ENCODE measurements at regions not wholly inside any gene's neighbourhood (a gene's known extent, or its start where the extent isn't known, plus 50 kb on each side); places are given as distances from the start of the nearest gene placed in this dataset.

DNA sequence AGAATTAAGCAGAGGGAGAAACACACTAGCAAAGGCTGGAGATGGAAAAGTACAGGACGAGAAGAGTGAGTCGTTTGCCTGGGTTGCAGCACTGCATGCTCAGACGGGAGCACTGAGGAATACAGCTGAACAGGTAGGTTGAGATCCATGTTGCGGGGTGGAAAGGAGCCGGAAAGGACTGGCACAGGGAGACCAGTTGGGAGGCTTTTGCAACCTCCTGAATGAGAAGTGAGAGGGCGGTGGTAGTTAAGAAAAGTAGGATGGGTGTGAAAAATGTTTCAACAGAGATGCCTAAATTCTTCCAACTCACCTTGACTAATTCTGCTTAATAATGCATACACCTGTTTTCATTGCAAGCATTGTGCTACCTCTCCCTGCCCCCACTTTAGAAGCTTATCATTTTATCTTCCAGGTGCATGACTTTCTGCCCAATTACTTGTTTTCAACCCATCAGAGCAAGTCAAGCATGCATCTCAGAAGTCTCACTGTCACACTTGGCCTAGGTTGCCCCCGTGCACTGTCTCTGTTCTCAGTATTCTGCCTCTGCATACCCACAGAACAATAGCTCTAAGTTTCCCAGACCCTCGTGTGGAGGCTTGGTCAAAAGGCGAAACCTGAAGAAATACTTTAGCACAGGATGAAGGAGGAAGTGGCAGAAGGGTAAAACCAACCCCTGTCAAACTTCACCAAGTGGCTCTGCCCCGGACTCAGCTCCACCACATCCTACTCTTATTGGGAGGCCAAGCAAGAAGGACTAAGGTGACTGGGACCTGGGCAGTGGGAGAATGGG lies 199.3 kb upstream of the BCL6 start:
- no peak for TF ChIP-seq ELF1 (IDR thresholded peaks at IDR 0.05; ENCODE audit: borderline replicate concordance, low read depth)
- no peak for TF ChIP-seq SP1 (IDR thresholded peaks at IDR 0.05; ENCODE audit: low read depth)
- no peak for TF ChIP-seq EZH2 (IDR thresholded peaks at IDR 0.05)
- no peak for TF ChIP-seq FOSL1 (IDR thresholded peaks at IDR 0.05; ENCODE audit: low read depth)
- no peak for TF ChIP-seq ZFX (IDR thresholded peaks at IDR 0.05)
- TF ChIP-seq, protein P1, sequence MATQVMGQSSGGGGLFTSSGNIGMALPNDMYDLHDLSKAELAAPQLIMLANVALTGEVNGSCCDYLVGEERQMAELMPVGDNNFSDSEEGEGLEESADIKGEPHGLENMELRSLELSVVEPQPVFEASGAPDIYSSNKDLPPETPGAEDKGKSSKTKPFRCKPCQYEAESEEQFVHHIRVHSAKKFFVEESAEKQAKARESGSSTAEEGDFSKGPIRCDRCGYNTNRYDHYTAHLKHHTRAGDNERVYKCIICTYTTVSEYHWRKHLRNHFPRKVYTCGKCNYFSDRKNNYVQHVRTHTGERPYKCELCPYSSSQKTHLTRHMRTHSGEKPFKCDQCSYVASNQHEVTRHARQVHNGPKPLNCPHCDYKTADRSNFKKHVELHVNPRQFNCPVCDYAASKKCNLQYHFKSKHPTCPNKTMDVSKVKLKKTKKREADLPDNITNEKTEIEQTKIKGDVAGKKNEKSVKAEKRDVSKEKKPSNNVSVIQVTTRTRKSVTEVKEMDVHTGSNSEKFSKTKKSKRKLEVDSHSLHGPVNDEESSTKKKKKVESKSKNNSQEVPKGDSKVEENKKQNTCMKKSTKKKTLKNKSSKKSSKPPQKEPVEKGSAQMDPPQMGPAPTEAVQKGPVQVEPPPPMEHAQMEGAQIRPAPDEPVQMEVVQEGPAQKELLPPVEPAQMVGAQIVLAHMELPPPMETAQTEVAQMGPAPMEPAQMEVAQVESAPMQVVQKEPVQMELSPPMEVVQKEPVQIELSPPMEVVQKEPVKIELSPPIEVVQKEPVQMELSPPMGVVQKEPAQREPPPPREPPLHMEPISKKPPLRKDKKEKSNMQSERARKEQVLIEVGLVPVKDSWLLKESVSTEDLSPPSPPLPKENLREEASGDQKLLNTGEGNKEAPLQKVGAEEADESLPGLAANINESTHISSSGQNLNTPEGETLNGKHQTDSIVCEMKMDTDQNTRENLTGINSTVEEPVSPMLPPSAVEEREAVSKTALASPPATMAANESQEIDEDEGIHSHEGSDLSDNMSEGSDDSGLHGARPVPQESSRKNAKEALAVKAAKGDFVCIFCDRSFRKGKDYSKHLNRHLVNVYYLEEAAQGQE (IDR thresholded peaks at IDR 0.05; ENCODE audit: low read depth), result no peak
- no peak for TF ChIP-seq RAD21 (IDR thresholded peaks at IDR 0.05; ENCODE audit: low read depth)
- no peak for TF ChIP-seq EZH2phosphoT487 (IDR thresholded peaks at IDR 0.05; ENCODE audit: borderline replicate concordance)
- TF ChIP-seq ZNF274 (IDR thresholded peaks at IDR 0.05; ENCODE audit: low read depth, low read length), result no peak
- no peak for TF ChIP-seq YY1 (IDR thresholded peaks at IDR 0.05; ENCODE audit: extremely low read depth, insufficient replicate concordance, low read depth, low read length)
- TF ChIP-seq TCF7L2 (IDR thresholded peaks at IDR 0.05; ENCODE audit: borderline replicate concordance, extremely low read depth, insufficient read depth, insufficient read length), result no peak
- TF ChIP-seq, protein P2, sequence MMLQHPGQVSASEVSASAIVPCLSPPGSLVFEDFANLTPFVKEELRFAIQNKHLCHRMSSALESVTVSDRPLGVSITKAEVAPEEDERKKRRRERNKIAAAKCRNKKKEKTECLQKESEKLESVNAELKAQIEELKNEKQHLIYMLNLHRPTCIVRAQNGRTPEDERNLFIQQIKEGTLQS (IDR thresholded peaks at IDR 0.05), result no peak
- no peak for TF ChIP-seq EGR1 (IDR thresholded peaks at IDR 0.05; ENCODE audit: low read depth)
- no peak for TF ChIP-seq SRF (IDR thresholded peaks at IDR 0.05; ENCODE audit: low read depth)
- no peak for TF ChIP-seq POLR2AphosphoS5 (IDR thresholded peaks at IDR 0.05; ENCODE audit: low read depth, low read length)
- TF ChIP-seq, protein P3, sequence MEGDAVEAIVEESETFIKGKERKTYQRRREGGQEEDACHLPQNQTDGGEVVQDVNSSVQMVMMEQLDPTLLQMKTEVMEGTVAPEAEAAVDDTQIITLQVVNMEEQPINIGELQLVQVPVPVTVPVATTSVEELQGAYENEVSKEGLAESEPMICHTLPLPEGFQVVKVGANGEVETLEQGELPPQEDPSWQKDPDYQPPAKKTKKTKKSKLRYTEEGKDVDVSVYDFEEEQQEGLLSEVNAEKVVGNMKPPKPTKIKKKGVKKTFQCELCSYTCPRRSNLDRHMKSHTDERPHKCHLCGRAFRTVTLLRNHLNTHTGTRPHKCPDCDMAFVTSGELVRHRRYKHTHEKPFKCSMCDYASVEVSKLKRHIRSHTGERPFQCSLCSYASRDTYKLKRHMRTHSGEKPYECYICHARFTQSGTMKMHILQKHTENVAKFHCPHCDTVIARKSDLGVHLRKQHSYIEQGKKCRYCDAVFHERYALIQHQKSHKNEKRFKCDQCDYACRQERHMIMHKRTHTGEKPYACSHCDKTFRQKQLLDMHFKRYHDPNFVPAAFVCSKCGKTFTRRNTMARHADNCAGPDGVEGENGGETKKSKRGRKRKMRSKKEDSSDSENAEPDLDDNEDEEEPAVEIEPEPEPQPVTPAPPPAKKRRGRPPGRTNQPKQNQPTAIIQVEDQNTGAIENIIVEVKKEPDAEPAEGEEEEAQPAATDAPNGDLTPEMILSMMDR (IDR thresholded peaks at IDR 0.05 in 2 of 3, conservative IDR thresholded peaks at IDR 0.05 in 1 of 3; ENCODE audit: borderline replicate concordance in 1 of 3, insufficient read depth in 1 of 3, low read depth in 2 of 3, low read length in 2 of 3), result no peak
- TF ChIP-seq JUND (IDR thresholded peaks at IDR 0.05), result no peak
- no peaks in the 10 kb centered on the region for H4K20me1 ChIP-seq (ENCODE audit: insufficient read depth)
- ATAC-seq, result no peak
- RAD21 ChIA-PET (ENCODE audit: low non-redundant PET in 1 of 2, low total read pairs in 2 of 2, uncharacterized antibody in 2 of 2, unreplicated experiment in 2 of 2), result no interaction called here
- DNase-seq (ENCODE audit: low read depth, low spot score), result no peak
- no peaks in the 10 kb centered on the region for H3K79me2 ChIP-seq (ENCODE audit: insufficient read depth, low read length)
- no TSS peak for BruUV-seq (replicated peaks)
- no peaks in the 10 kb centered on the region for H3K9me2 ChIP-seq (ENCODE audit: insufficient read depth)
- no peak overlapping the region for H3K27ac ChIP-seq (ENCODE audit: low read depth, low read length)
- no peaks in the 10 kb centered on the region for H3K4me1 ChIP-seq (ENCODE audit: control insufficient read depth in 1 of 2, insufficient read depth in 2 of 2, low read length in 2 of 2)
- no peaks in the 10 kb centered on the region for H3K9me3 ChIP-seq (ENCODE audit: control insufficient read depth in 1 of 2, insufficient read depth in 1 of 2, low read depth in 1 of 2, low read length in 2 of 2)
- no peak overlapping the region for H2AFZ ChIP-seq (ENCODE audit: low read depth, low read length, poor library complexity, severe bottlenecking)
- POLR2A ChIA-PET, result no interaction called here
- CTCF ChIA-PET, result no interaction called here
- H3K27me3 ChIP-seq (ENCODE audit: insufficient read depth, low read length), result no peaks in the 10 kb centered on the region; the same call in 1 of the 2 replicates
- intact Hi-C loops (cut with micrococcal nuclease), result no loop called here
- no peak overlapping the region for H3K4me3 ChIP-seq (replicated peaks in 1 of 2; ENCODE audit: low read depth in 1 of 2, low read length in 2 of 2)
- H3K36me3 ChIP-seq (ENCODE audit: control insufficient read depth in 1 of 2, insufficient read depth in 2 of 2, low read length in 2 of 2), result no peaks in the 10 kb centered on the region
- H3K4me2 ChIP-seq (ENCODE audit: low read length), result no peak overlapping the region
- no peak overlapping the region for H3K9ac ChIP-seq (ENCODE audit: low read length)

Data from HCT116 (cell line).